Breast epithelium (tissue), 3 donors: ENCODE measurements at regions not wholly inside any gene's neighbourhood (a gene's known extent, or its start where the extent isn't known, plus 50 kb on each side); places are given as distances from the start of the nearest gene placed in this dataset.

Experiments used
- CTCF ChIP-seq, 3 donors: fragments of 450-650 bp; IDR thresholded peaks; one replicate each; pipeline ENCODE4 v1.5.1; 2016 to 2017; ENCODE audit warnings: antibody characterized with exemption in 3 of 3, mild to moderate bottlenecking in 3 of 3, moderate library complexity in 3 of 3
- POLR2A ChIP-seq: fragments of 450-650 bp; IDR thresholded peaks from one replicate; pipeline ENCODE4 v1.6.1; 2016; ENCODE audit warnings: antibody characterized with exemption, mild to moderate bottlenecking, moderate library complexity
- POLR2AphosphoS5 ChIP-seq, 3 donors: sonication (generic); formaldehyde crosslinking; IDR thresholded peaks; one replicate each; pipeline ENCODE4 v1.6.1; 2017; ENCODE audit warnings: antibody characterized with exemption in 3 of 3

- TF ChIP-seq POLR2A (no peak), CTCF (IDR thresholded peaks at IDR 0.05) (no peak), POLR2AphosphoS5 (IDR thresholded peaks at IDR 0.05) (no peak)
Measured at GRCh38 chr13:53123536-53123935, 94.9 kb downstream of the OLFM4 start.
